MM.1S (cell line): ENCODE measurements at regions not wholly inside any gene's neighbourhood (a gene's known extent, or its start where the extent isn't known, plus 50 kb on each side); places are given as distances from the start of the nearest gene placed in this dataset.
"Not testable (repeated sequence)": the region's sequence is repeated elsewhere in the genome, so short reads cannot be mapped to it uniquely, and the experiment has no call there.

Experiments used
- DNase-seq: peaks from one replicate; pipeline ENCODE4 v3.0.0-alpha.2; 2015
- H2AFZ ChIP-seq: fragments of 300-600 bp; sonication (generic); 2 replicates; pipeline ENCODE4 v1.6.0; 2016; ENCODE audit warnings: antibody characterized with exemption, low read length
- H3F3A ChIP-seq: fragments of 300-600 bp; sonication (generic); 2 replicates; pipeline ENCODE4 v1.6.1; 2016; ENCODE audit warnings: mild to moderate bottlenecking, antibody characterized with exemption, low read length, moderate library complexity, mixed read lengths; ENCODE audit not compliant: insufficient read depth
- H3K27ac ChIP-seq: fragments of 300-600 bp; sonication (generic); 2 replicates; pipeline ENCODE4 v1.5.1; 2016; ENCODE audit warnings: mild to moderate bottlenecking, low read length
- H3K27me3 ChIP-seq: fragments of 300-600 bp; sonication (generic); replicated peaks from 2 replicates; pipeline ENCODE4 v1.6.0; 2016; ENCODE audit warnings: low read length; ENCODE audit not compliant: insufficient read depth
- H3K36me3 ChIP-seq: fragments of 300-600 bp; sonication (generic); replicated peaks from 2 replicates; pipeline ENCODE4 v1.6.1; 2016; ENCODE audit warnings: mild to moderate bottlenecking, low read length, mixed read lengths; ENCODE audit not compliant: insufficient read depth
- H3K4me1 ChIP-seq: fragments of 300-600 bp; sonication (generic); 2 replicates; pipeline ENCODE4 v1.6.1; 2016; ENCODE audit warnings: low read length, mixed read lengths
- H3K4me2 ChIP-seq: fragments of 300-600 bp; sonication (generic); 2 replicates; pipeline ENCODE4 v1.6.0; 2016; ENCODE audit warnings: low read depth, low read length
- H3K4me3 ChIP-seq: fragments of 300-600 bp; sonication (generic); 2 replicates; pipeline ENCODE4 v1.5.1; 2016; ENCODE audit warnings: low read length, mixed read lengths
- H3K79me2 ChIP-seq: fragments of 300-600 bp; sonication (generic); 2 replicates; pipeline ENCODE4 v1.6.1; 2016; ENCODE audit warnings: mixed run types, low read length, mixed read lengths
- H3K9ac ChIP-seq: fragments of 300-600 bp; sonication (generic); 2 replicates; pipeline ENCODE4 v1.6.1; 2016; ENCODE audit warnings: low read length, mixed read lengths
- H3K9me2 ChIP-seq: fragments of 300-600 bp; sonication (generic); replicated peaks from 2 replicates; pipeline ENCODE4 v1.6.1; 2016; ENCODE audit warnings: mild to moderate bottlenecking, low read length, mixed read lengths; ENCODE audit not compliant: insufficient read depth
- H3K9me3 ChIP-seq: fragments of 300-600 bp; sonication (generic); replicated peaks from 2 replicates; pipeline ENCODE4 v1.6.1; 2016; ENCODE audit warnings: mild to moderate bottlenecking, low read length, mixed read lengths; ENCODE audit not compliant: insufficient read depth
- H4K20me1 ChIP-seq: fragments of 300-600 bp; sonication (generic); 2 replicates; pipeline ENCODE4 v1.6.1; 2016; ENCODE audit warnings: mild to moderate bottlenecking, low read length, moderate library complexity, mixed read lengths; ENCODE audit not compliant: insufficient read depth
- EZH2 ChIP-seq: fragments of 300-600 bp; sonication (generic); optimal IDR thresholded peaks from 2 replicates; pipeline ENCODE3; 2017; ENCODE audit warnings: low read depth, mild to moderate bottlenecking, antibody characterized with exemption, low read length, mixed read lengths
- EZH2phosphoT487 ChIP-seq: fragments of 300-600 bp; sonication (generic); IDR thresholded peaks from 2 replicates; pipeline ENCODE4 v1.6.1; 2018; ENCODE audit warnings: antibody characterized with exemption, low read length
- TF ChIP-seq, protein P1 (sequence below): fragments of 300-600 bp; sonication (generic); IDR thresholded peaks from 2 replicates; pipeline ENCODE4 v1.5.1; 2016; ENCODE audit warnings: antibody characterized with exemption, low read length, mixed read lengths

GRCh38 chr14:22492622-22493542 lies 96.1 kb downstream of the DAD1 start:
- no peak overlapping the region for H3K4me3 ChIP-seq
- H3K79me2 ChIP-seq: no peaks in the 10 kb centered on the region
- no peaks in the 10 kb centered on the region for H3K36me3 ChIP-seq
- H3K4me2 ChIP-seq: no peak overlapping the region
- no peaks in the 10 kb centered on the region for H3K9me3 ChIP-seq
- no peak overlapping the region for H3K9ac ChIP-seq
- DNase-seq: no peak
- H3K4me1 ChIP-seq: no peaks in the 10 kb centered on the region
- H2AFZ ChIP-seq: no peak overlapping the region
- H3K27ac ChIP-seq: no peak overlapping the region
- no peaks in the 10 kb centered on the region for H3K9me2 ChIP-seq
- no peaks in the 10 kb centered on the region for H4K20me1 ChIP-seq
- no peaks in the 10 kb centered on the region for H3F3A ChIP-seq
- no peaks in the 10 kb centered on the region for H3K27me3 ChIP-seq
- no peak for TF ChIP-seq EZH2phosphoT487
- TF ChIP-seq EZH2: no peak
- TF ChIP-seq, protein P1, sequence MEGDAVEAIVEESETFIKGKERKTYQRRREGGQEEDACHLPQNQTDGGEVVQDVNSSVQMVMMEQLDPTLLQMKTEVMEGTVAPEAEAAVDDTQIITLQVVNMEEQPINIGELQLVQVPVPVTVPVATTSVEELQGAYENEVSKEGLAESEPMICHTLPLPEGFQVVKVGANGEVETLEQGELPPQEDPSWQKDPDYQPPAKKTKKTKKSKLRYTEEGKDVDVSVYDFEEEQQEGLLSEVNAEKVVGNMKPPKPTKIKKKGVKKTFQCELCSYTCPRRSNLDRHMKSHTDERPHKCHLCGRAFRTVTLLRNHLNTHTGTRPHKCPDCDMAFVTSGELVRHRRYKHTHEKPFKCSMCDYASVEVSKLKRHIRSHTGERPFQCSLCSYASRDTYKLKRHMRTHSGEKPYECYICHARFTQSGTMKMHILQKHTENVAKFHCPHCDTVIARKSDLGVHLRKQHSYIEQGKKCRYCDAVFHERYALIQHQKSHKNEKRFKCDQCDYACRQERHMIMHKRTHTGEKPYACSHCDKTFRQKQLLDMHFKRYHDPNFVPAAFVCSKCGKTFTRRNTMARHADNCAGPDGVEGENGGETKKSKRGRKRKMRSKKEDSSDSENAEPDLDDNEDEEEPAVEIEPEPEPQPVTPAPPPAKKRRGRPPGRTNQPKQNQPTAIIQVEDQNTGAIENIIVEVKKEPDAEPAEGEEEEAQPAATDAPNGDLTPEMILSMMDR: no peak

GRCh38 chr14:22491683-22492621 lies 97.1 kb downstream of the DAD1 start:
- H3K4me3 ChIP-seq: no peak overlapping the region
- H3K27me3 ChIP-seq: no peaks in the 10 kb centered on the region
- DNase-seq: no peak
- no peak overlapping the region for H2AFZ ChIP-seq
- no peak for TF ChIP-seq EZH2
- TF ChIP-seq EZH2phosphoT487: no peak
- TF ChIP-seq, protein P1: no peak
- no peaks in the 10 kb centered on the region for H3K9me3 ChIP-seq
- H3K79me2 ChIP-seq: no peaks in the 10 kb centered on the region
- no peak overlapping the region for H3K4me2 ChIP-seq
- no peaks in the 10 kb centered on the region for H3K4me1 ChIP-seq
- H3K27ac ChIP-seq: no peak overlapping the region
- H3K9ac ChIP-seq: no peak overlapping the region
- H3K9me2 ChIP-seq: no peaks in the 10 kb centered on the region
- H3K36me3 ChIP-seq: no peaks in the 10 kb centered on the region
- H4K20me1 ChIP-seq: no peaks in the 10 kb centered on the region
- no peaks in the 10 kb centered on the region for H3F3A ChIP-seq

- not testable (repeated sequence) for H3K4me2 ChIP-seq, H4K20me1 ChIP-seq, H3K4me1 ChIP-seq, H2AFZ ChIP-seq, H3K4me3 ChIP-seq, H3K9ac ChIP-seq, H3K27me3 ChIP-seq, DNase-seq, H3K79me2 ChIP-seq, H3F3A ChIP-seq, H3K9me3 ChIP-seq, H3K36me3 ChIP-seq, H3K9me2 ChIP-seq, H3K27ac ChIP-seq
These were observed 98.0 kb downstream of the DAD1 start for GRCh38 chr14:22491053-22491452.
